HG03378 (cell line): ENCODE measurements at regions not wholly inside any gene's neighbourhood (a gene's known extent, or its start where the extent isn't known, plus 50 kb on each side); places are given as distances from the start of the nearest gene placed in this dataset.
"Not testable (repeated sequence)": the region's sequence is repeated elsewhere in the genome, so short reads cannot be mapped to it uniquely, and the experiment has no call there.

ENCODE experiments used
- ATAC-seq: cut with Tn5 transposase; IDR thresholded peaks from one replicate; pipeline ENCODE4 v1.9.1; 2021; ENCODE audit warnings: mild to moderate bottlenecking, moderate library complexity; ENCODE audit not compliant: unreplicated experiment

GRCh38 chr5:118405650-118406061, 582.7 kb downstream of the DTWD2 start:
- ATAC-seq, result no peak

- no peak for ATAC-seq
Observed at GRCh38 chr5:118397236-118397635, 591.1 kb downstream of the DTWD2 start.

- ATAC-seq, result no peak
Observed at GRCh38 chr5:118392491-118392890, 595.9 kb downstream of the DTWD2 start.

- not testable (repeated sequence) for ATAC-seq
Observed at GRCh38 chr5:118382931-118383330, 605.4 kb downstream of the DTWD2 start.

- ATAC-seq, result no peak
Observed at GRCh38 chr5:118379470-118379869, 608.9 kb downstream of the DTWD2 start.

GRCh38 chr5:118378959-118379358, 609.4 kb downstream of the DTWD2 start:
- ATAC-seq, result no peak

GRCh38 chr5:118377420-118377819, 610.9 kb downstream of the DTWD2 start:
- no peak for ATAC-seq

- no peak for ATAC-seq
Observed at GRCh38 chr5:118371973-118372831, 616.1 kb downstream of the DTWD2 start.

- no peak for ATAC-seq
Observed at GRCh38 chr5:118366429-118366828, 621.9 kb downstream of the DTWD2 start.

- no peak for ATAC-seq
Observed at GRCh38 chr5:118365718-118366117, 622.6 kb downstream of the DTWD2 start.

- no peak for ATAC-seq
Observed at GRCh38 chr5:118354797-118355196, 633.5 kb downstream of the DTWD2 start.

- ATAC-seq, result no peak
Observed at GRCh38 chr5:118353970-118354369, 634.4 kb downstream of the DTWD2 start.

- no peak for ATAC-seq
Observed at GRCh38 chr5:118336468-118336867, 651.9 kb downstream of the DTWD2 start.

GRCh38 chr5:118327389-118327788, 661.0 kb downstream of the DTWD2 start:
- ATAC-seq, result no peak

GRCh38 chr5:118326481-118327045, 661.8 kb downstream of the DTWD2 start:
- ATAC-seq, result no peak

GRCh38 chr5:118325931-118326330, 662.4 kb downstream of the DTWD2 start:
- no peak for ATAC-seq

GRCh38 chr5:118323723-118324122, 664.6 kb downstream of the DTWD2 start:
- ATAC-seq, result not testable (repeated sequence)

- no peak for ATAC-seq
Observed at GRCh38 chr5:118321081-118321480, 667.3 kb downstream of the DTWD2 start.

- ATAC-seq, result no peak
Observed at GRCh38 chr5:118320121-118320520, 668.2 kb downstream of the DTWD2 start.

- ATAC-seq, result no peak
Observed at GRCh38 chr5:118314931-118315330, 673.4 kb downstream of the DTWD2 start.

GRCh38 chr5:118311103-118311819, 677.1 kb downstream of the DTWD2 start:
- no peak for ATAC-seq

GRCh38 chr5:118310401-118310800, 677.9 kb downstream of the DTWD2 start:
- no peak for ATAC-seq
